Fibroblast of lung (primary cell): ENCODE measurements at regions not wholly inside any gene's neighbourhood (a gene's known extent, or its start where the extent isn't known, plus 50 kb on each side); places are given as distances from the start of the nearest gene placed in this dataset.

Experiments
- DNase-seq, 2 donors: peaks; one replicate each; pipeline versions ENCODE4 v3.0.0 to v3.0.0-alpha.2; 2010; ENCODE audit warnings: low read depth in 2 of 2
- H2AFZ ChIP-seq: 2 replicates; pipeline ENCODE4 v1.5.1; 2012; ENCODE audit warnings: low read length, control low read depth, inconsistent platforms
- H3K27ac ChIP-seq: 2 replicates; pipeline ENCODE4 v1.5.1; 2011; ENCODE audit warnings: low read length, control low read depth; ENCODE audit not compliant: insufficient read depth
- H3K27me3 ChIP-seq: 2 replicates; pipeline ENCODE4 v1.5.1; 2011; ENCODE audit warnings: mild to moderate bottlenecking, low read length; ENCODE audit not compliant: control insufficient read depth, insufficient read depth
- H3K36me3 ChIP-seq: 2 replicates; pipeline ENCODE4 v1.5.1; 2011; ENCODE audit warnings: low read length; ENCODE audit not compliant: control insufficient read depth, insufficient read depth
- H3K4me1 ChIP-seq: 2 replicates; pipeline ENCODE4 v1.5.1; 2011; ENCODE audit warnings: low read length; ENCODE audit not compliant: control insufficient read depth, insufficient read depth; ENCODE audit errors: extremely low read depth
- H3K4me2 ChIP-seq: 2 replicates; pipeline ENCODE4 v1.5.1; 2011; ENCODE audit warnings: low read length, control low read depth; ENCODE audit not compliant: insufficient read depth; ENCODE audit errors: extremely low read depth
- H3K4me3 ChIP-seq, 4 experiments: fragments of 200-600 bp in 1 of 4; sonication (generic) in 1 of 4; replicated peaks in 1 of 4; 2 replicates each; pipeline ENCODE4 v1.5.1; 2011 to 2016; ENCODE audit warnings: low read length in 4 of 4, low read depth in 3 of 4, mild to moderate bottlenecking in 3 of 4, control low read depth in 2 of 4, inconsistent platforms in 1 of 4, mixed read lengths in 1 of 4; ENCODE audit not compliant: insufficient read depth in 1 of 4; ENCODE audit errors: control extremely low read depth in 1 of 4
- H3K79me2 ChIP-seq: 2 replicates; pipeline ENCODE4 v1.5.1; 2012; ENCODE audit warnings: mild to moderate bottlenecking, low read length, inconsistent platforms; ENCODE audit not compliant: control insufficient read depth, insufficient read depth
- H3K9ac ChIP-seq: 2 replicates; pipeline ENCODE4 v1.5.1; 2011; ENCODE audit warnings: mild to moderate bottlenecking, low read length, control low read depth; ENCODE audit not compliant: insufficient read depth
- H3K9me3 ChIP-seq: 2 replicates; pipeline ENCODE4 v1.5.1; 2012; ENCODE audit warnings: low read depth, low read length; ENCODE audit not compliant: control insufficient read depth, insufficient read depth
- H4K20me1 ChIP-seq: 2 replicates; pipeline ENCODE4 v1.5.1; 2011; ENCODE audit warnings: low read length; ENCODE audit not compliant: control insufficient read depth, insufficient read depth; ENCODE audit errors: extremely low read depth
- EZH2 ChIP-seq: IDR thresholded peaks from 2 replicates; pipeline ENCODE4 v1.5.1; 2012; ENCODE audit warnings: low read length, control low read depth, mild to moderate bottlenecking; ENCODE audit errors: missing control alignments
- TF ChIP-seq, protein P1 (sequence below), 2 donors: IDR thresholded peaks in 1 of 2; conservative IDR thresholded peaks in 1 of 2; 1 replicate in 1 of 2; 2 replicates in 1 of 2; pipeline ENCODE4 v1.5.1; 2011 to 2012; ENCODE audit warnings: low read length in 2 of 2, control low read depth in 1 of 2, inconsistent platforms in 1 of 2, low read depth in 1 of 2, mild to moderate bottlenecking in 1 of 2

DNA sequence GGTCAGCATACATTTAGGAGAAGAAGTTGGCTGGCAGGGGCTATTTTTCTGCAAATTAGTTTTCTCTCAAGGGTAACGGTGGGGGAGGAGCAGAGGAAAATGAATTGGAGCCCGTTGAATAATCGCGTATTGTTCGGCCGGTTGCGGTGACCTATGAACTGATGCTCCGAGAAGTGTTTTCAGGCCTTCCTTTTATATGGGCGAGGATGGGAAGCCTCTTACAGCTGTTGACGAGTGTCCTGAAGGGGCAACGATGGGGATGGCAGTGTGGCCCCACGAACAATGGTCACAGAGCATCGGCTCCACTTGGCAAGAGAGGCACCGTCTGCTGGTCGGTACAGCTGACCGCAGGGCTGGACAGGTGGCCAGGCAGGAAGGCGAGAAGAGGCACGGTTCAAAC, 400.7 kb downstream of the ZSWIM6 start:
- Histone ChIP-seq H4K20me1 (no peaks in the 10 kb centered on the region), H3K79me2 (no peaks in the 10 kb centered on the region), H3K9me3 (no peaks in the 10 kb centered on the region), H3K4me2 (no peak overlapping the region), H3K36me3 (no peaks in the 10 kb centered on the region), H3K27me3 (peaks cover 4% of the 10 kb centered on the region), H3K4me1 (no peaks in the 10 kb centered on the region), H3K4me3 (no peak overlapping the region), H3K27ac (no peak overlapping the region), H2AFZ (no peak overlapping the region), H3K9ac (no peak overlapping the region)
- no peak for DNase-seq
- TF ChIP-seq, protein P1, sequence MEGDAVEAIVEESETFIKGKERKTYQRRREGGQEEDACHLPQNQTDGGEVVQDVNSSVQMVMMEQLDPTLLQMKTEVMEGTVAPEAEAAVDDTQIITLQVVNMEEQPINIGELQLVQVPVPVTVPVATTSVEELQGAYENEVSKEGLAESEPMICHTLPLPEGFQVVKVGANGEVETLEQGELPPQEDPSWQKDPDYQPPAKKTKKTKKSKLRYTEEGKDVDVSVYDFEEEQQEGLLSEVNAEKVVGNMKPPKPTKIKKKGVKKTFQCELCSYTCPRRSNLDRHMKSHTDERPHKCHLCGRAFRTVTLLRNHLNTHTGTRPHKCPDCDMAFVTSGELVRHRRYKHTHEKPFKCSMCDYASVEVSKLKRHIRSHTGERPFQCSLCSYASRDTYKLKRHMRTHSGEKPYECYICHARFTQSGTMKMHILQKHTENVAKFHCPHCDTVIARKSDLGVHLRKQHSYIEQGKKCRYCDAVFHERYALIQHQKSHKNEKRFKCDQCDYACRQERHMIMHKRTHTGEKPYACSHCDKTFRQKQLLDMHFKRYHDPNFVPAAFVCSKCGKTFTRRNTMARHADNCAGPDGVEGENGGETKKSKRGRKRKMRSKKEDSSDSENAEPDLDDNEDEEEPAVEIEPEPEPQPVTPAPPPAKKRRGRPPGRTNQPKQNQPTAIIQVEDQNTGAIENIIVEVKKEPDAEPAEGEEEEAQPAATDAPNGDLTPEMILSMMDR (conservative IDR thresholded peaks at IDR 0.05 in 1 of 2, IDR thresholded peaks at IDR 0.05 in 1 of 2; ENCODE audit: low read depth in 1 of 2, low read length in 2 of 2) = no peak
- TF ChIP-seq EZH2 = no peak

DNA sequence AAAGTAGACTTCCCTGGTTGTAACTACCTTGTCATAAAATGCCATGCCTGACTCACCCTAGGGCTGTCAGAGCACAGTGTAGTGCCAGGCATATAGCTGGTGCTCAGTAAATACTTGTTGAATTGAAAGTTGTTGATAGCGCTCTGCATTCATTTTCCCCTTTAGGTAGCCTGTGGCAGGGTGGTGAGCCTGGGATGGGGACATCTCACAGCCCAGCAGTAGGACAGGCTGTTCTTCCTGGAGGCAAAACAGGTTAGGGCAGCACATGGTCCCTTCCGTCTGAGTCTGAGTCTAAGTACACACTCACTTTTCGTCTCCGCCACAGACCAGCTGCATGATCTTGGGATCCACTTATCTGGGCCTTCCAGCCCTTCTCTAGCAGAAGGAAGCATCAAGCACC, 401.9 kb downstream of the ZSWIM6 start:
- no peak overlapping the region for H2AFZ ChIP-seq
- H3K79me2 ChIP-seq = no peaks in the 10 kb centered on the region
- no peak overlapping the region for H3K4me3 ChIP-seq
- H3K4me2 ChIP-seq = no peak overlapping the region
- H3K9ac ChIP-seq = no peak overlapping the region
- H3K36me3 ChIP-seq = no peaks in the 10 kb centered on the region
- no peaks in the 10 kb centered on the region for H4K20me1 ChIP-seq
- H3K9me3 ChIP-seq = no peaks in the 10 kb centered on the region
- no peak overlapping the region for H3K27ac ChIP-seq
- DNase-seq = no peak
- TF ChIP-seq, protein P1 (conservative IDR thresholded peaks at IDR 0.05 in 1 of 2, IDR thresholded peaks at IDR 0.05 in 1 of 2; ENCODE audit: low read depth in 1 of 2, low read length in 2 of 2) = no peak
- no peak for TF ChIP-seq EZH2
- H3K27me3 ChIP-seq = no peaks in the 10 kb centered on the region
- H3K4me1 ChIP-seq = no peaks in the 10 kb centered on the region

DNA sequence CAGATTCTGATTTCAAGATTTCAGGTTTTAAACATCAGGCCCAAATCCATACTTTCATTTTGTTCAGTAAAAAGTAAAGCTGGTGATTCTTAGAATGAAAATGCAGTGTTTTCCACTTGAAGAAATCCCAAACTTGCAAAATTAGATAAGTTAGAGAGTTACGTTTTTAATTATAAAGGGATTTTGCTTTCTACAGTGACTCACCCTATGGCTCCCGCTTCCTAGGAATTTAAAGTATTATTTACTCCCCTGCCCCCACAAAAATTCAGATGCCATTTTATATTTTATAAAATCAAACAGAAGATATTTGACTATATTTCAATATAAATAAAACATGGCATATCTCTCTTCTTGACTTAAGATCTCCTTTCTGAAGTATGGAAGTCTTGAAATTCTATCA, 402.9 kb downstream of the ZSWIM6 start:
- peak in 1 of 2 donors; percentile 5 for DNase-seq
- no peak overlapping the region for H3K4me3 ChIP-seq
- H3K4me2 ChIP-seq = no peak overlapping the region
- no peaks in the 10 kb centered on the region for H3K36me3 ChIP-seq
- no peaks in the 10 kb centered on the region for H3K27me3 ChIP-seq
- no peak overlapping the region for H3K27ac ChIP-seq
- no peaks in the 10 kb centered on the region for H3K79me2 ChIP-seq
- H2AFZ ChIP-seq = no peak overlapping the region
- H3K9me3 ChIP-seq = no peaks in the 10 kb centered on the region
- H3K4me1 ChIP-seq = no peaks in the 10 kb centered on the region
- no peaks in the 10 kb centered on the region for H4K20me1 ChIP-seq
- H3K9ac ChIP-seq = no peak overlapping the region
- no peak for TF ChIP-seq EZH2
- TF ChIP-seq, protein P1 (conservative IDR thresholded peaks at IDR 0.05 in 1 of 2, IDR thresholded peaks at IDR 0.05 in 1 of 2; ENCODE audit: low read depth in 1 of 2, low read length in 2 of 2) = no peak
